ENCODE measurements at regions not wholly inside any gene's neighbourhood (a gene's known extent, or its start where the extent isn't known, plus 50 kb on each side); places are given as distances from the start of the nearest gene placed in this dataset.

DNA sequence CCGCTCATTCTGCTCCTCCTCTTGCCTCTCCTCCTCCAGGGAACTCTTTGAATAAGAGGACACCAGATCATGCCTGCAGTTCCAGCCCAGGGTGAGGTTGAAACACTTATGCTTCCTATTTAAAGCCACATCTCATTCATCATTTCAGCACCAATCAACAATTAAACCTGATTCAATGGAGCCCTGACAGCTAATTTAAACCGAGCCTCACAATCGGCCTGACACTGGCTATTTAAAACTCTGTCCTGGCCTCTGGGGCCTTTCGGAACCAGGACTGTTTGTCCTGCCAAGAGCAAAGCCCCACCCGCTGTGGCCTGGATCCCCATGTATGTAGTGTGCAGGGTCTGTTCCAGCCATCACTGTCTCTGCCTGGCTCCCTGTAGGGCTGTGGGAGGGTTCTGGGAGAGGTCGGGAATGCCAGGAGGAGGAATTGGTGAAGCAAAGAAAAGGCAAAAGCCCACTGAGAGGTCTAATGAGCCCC, 97.4 kb downstream of the MCFD2 start:
- Mint-ChIP-seq H3K27ac (peak overlapping the region in 1 of 3 experiments; percentile 80), H3K36me3 (ENCODE audit: low read depth) (no peaks in the 10 kb centered on the region), H3K4me1 (peaks cover 32% of the 10 kb centered on the region), H3K27me3 (ENCODE audit: low read depth) (peaks cover 7% of the 10 kb centered on the region), H3K9me3 (peaks cover 2% of the 10 kb centered on the region), H3K4me3 (no peak overlapping the region)
- TF ChIP-seq, protein P1, sequence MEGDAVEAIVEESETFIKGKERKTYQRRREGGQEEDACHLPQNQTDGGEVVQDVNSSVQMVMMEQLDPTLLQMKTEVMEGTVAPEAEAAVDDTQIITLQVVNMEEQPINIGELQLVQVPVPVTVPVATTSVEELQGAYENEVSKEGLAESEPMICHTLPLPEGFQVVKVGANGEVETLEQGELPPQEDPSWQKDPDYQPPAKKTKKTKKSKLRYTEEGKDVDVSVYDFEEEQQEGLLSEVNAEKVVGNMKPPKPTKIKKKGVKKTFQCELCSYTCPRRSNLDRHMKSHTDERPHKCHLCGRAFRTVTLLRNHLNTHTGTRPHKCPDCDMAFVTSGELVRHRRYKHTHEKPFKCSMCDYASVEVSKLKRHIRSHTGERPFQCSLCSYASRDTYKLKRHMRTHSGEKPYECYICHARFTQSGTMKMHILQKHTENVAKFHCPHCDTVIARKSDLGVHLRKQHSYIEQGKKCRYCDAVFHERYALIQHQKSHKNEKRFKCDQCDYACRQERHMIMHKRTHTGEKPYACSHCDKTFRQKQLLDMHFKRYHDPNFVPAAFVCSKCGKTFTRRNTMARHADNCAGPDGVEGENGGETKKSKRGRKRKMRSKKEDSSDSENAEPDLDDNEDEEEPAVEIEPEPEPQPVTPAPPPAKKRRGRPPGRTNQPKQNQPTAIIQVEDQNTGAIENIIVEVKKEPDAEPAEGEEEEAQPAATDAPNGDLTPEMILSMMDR (IDR thresholded peaks at IDR 0.05; ENCODE audit: unreplicated experiment in 3 of 3) = no peak

DNA sequence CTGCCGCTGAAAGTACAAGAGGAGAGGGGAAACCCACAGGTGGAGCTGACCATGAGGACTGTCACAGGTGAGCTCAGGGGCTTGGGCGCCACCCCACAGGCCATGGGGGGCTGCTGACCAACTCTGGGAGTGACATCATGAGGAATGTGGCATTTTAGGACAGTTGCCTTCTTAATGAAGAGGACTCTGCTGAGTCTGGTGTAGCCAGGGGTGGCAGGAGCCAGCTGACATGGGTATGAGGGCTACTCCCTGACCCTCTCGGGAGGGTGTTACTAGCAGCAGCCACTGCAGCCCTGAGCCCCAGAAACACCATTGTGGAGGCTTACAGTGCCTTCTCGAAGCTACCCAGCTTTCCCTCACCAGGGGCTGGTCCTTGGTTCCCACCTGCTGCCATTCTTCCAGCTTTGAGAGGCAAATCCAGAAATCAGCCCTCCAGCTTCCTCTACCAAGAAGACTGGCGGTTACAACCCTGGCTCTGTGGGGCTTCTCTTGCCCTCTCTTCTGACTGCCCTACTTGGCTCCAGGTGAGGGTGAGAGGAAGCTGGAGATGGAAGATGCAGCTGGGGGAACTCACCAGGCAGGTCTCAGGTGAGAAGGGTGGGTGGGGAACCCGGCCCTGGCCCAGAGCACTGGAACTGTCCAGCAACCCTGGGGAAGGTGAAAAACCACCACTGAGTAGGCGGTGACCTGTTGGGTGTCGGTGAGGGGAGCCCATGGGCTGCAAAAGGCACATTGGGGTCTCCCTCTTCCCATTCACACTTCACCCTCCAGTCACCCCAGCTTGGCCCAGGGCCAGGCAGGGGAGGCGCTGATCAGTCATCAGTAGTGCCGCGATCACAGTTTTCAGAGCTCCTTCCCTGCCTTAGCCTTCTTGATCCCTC, 98.5 kb downstream of the MCFD2 start:
- H3K4me3 Mint-ChIP-seq = no peak overlapping the region
- H3K27me3 Mint-ChIP-seq (ENCODE audit: low read depth) = peaks cover 3% of the 10 kb centered on the region
- TF ChIP-seq, protein P1 (IDR thresholded peaks at IDR 0.05; ENCODE audit: unreplicated experiment in 3 of 3) = no peak
- no peaks in the 10 kb centered on the region for H3K36me3 Mint-ChIP-seq (ENCODE audit: low read depth)
- H3K4me1 Mint-ChIP-seq = peaks cover 43% of the 10 kb centered on the region
- H3K9me3 Mint-ChIP-seq = peaks cover 2% of the 10 kb centered on the region
- H3K27ac Mint-ChIP-seq = no peak overlapping the region

DNA sequence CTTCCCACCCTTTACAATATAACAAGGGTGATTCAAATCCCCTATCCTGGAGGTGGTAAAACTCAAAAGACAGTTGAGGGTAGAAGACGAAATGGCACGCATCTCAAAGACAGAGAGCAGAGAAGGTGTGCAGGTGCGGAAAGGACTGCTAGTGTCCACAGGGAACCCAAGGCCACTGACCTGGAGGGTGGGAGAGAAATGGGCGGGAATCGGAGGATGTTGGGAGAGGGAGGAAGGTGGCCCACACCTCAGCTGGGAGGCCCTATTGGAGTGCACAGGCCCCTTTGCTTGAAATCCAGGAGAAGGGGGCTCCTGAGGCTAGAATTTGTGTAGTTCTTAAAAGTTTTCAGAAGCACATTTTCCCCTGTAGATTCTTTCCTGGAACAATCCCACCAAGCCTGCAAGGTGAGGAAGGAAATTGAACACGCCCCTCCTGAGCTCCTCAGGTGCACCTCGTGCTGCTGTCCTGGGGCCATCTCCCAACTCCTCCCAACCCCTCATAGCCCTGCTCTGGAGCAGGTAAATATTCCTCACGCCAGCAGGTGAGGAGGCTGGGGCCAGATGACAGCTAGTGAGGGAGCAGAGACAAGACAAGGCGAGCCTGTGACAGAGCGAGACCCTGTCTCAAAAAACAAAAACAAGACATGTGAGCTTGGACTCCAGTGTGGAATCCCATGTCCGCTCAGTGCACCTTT, 99.3 kb downstream of the MCFD2 start:
- TF ChIP-seq, protein P1 (IDR thresholded peaks at IDR 0.05; ENCODE audit: unreplicated experiment in 3 of 3) = no peak
- Mint-ChIP-seq H3K9me3 (peaks cover 2% of the 10 kb centered on the region), H3K4me1 (peaks cover 50% of the 10 kb centered on the region)

DNA sequence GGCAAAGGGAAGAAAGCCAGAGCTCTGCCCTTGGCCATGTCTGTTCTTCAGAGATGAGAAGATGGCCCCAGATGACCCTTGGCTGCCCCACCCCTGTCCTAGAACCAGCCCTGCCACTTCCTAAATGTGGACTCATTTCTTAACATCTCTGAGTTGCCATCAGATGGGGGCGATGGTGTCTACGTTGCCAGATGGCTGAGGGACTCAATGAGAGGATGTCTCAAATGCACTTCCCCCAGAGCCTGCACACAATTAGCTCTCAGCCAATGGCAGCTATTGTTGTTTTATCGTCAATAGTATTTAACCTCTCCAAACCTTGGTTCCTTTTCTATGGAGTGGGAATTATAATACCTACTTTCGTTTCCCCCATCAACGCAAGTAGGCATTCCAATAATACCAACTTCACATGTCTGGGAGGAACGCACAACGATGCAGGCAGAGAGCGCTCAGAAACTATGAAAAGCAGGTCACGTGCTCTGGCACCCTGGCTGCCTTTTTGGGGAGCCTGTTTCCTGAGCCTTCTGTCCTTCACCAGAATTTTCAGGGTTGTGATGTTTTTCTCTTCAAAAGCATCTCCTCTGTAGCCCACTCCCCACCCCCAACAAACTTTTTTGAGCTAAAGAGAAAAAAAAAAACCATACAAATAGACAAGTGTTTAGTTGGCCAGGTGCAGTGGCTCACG, 100.3 kb downstream of the MCFD2 start:
- H3K27ac Mint-ChIP-seq = peak overlapping the region; percentile 55 to 95 (median 92)
- TF ChIP-seq, protein P1 (IDR thresholded peaks at IDR 0.05; ENCODE audit: unreplicated experiment in 3 of 3) = no peak
- peaks cover 2% of the 10 kb centered on the region for H3K9me3 Mint-ChIP-seq
- no peak overlapping the region for H3K4me3 Mint-ChIP-seq
- peaks cover 3% of the 10 kb centered on the region for H3K27me3 Mint-ChIP-seq (ENCODE audit: low read depth)
- H3K36me3 Mint-ChIP-seq (ENCODE audit: low read depth) = no peaks in the 10 kb centered on the region
- H3K4me1 Mint-ChIP-seq = peaks cover 55% of the 10 kb centered on the region

More for the DNA sequence above, 99.3 kb downstream of the MCFD2 start:
- Mint-ChIP-seq H3K27me3 (ENCODE audit: low read depth) (peaks cover 3% of the 10 kb centered on the region), H3K27ac (no peak overlapping the region), H3K4me3 (no peak overlapping the region), H3K36me3 (ENCODE audit: low read depth) (no peaks in the 10 kb centered on the region)

DNA sequence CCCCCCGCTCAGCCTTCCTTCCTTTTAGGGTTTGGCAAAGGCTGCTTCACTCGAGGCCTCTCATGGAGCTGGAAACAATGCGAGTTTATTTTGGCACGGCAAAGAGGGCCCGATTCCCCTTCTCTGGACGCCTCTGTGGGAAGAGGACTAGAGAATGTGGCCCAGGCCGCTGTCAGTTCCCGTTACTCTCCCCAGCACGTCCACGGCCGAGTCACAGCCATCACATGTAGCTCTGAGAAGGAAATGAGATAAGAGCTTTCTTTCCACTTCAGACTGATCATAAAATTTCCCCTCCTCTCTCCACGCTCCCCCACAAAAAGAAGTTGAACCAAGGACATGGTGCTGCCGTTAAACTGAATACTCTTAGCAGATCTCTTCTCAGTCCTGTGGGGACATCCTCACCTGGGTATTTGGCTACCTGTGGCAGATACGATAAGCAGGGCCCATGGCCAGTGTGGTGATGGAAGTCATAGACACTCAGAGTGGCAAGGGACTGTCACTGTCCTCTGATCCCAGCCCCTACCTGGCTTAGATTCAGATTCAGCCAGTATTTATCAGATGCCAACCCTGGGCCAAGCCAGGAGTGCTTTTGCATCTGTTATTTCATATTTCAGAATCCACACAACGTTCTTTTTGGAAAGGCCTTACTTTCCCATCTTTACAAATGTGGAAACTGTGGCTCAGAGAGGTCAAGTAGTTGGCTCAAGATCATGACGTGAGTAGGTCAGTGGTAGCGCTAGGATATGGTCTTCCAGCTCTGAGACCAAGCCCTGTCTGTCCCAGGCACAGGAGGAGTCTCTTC, 101.2 kb downstream of the MCFD2 start:
- Mint-ChIP-seq H3K4me3 (peak overlapping the region in 1 of 3 experiments; percentile 5), H3K27me3 (ENCODE audit: low read depth) (peaks cover 3% of the 10 kb centered on the region), H3K36me3 (ENCODE audit: low read depth) (no peaks in the 10 kb centered on the region), H3K9me3 (peaks cover under 1% of the 10 kb centered on the region), H3K27ac (peak overlapping the region; percentile 92 to 95 (median 95)), H3K4me1 (peaks cover 59% of the 10 kb centered on the region)
- TF ChIP-seq, protein P1 (IDR thresholded peaks at IDR 0.05; ENCODE audit: unreplicated experiment in 3 of 3) = no peak
